ENCODE measurements at regions not wholly inside any gene's neighbourhood (a gene's known extent, or its start where the extent isn't known, plus 50 kb on each side); places are given as distances from the start of the nearest gene placed in this dataset.

- H3K9me3 Mint-ChIP-seq: peaks cover 0 to 2% of the 10 kb centered on the region in 2 experiments; a peak in 2 of 5 replicates
- H3K36me3 Mint-ChIP-seq (ENCODE audit: insufficient read depth in 1 of 3, low read depth in 3 of 3): peaks cover 0 to 3% (median 0%) of the 10 kb centered on the region in 3 experiments; a peak in 1 of 7 replicates
- H3K27me3 ChIP-seq (ENCODE audit: insufficient read depth, low read length): no peaks in the 10 kb centered on the region
- H4K20me1 ChIP-seq (ENCODE audit: control insufficient read depth, insufficient read depth, insufficient read length): no peaks in the 10 kb centered on the region
- H2BK20ac ChIP-seq (ENCODE audit: low read depth, low read length, poor library complexity, severe bottlenecking): no peak overlapping the region
- no peak overlapping the region for H3K14ac ChIP-seq (ENCODE audit: insufficient read depth, low read length)
- H3T11ph ChIP-seq (ENCODE audit: low read length): no peak overlapping the region
- H3K4ac ChIP-seq (ENCODE audit: low read depth, low read length): no peak overlapping the region
- no peak overlapping the region for H3K27ac Mint-ChIP-seq
- H2BK5ac ChIP-seq (ENCODE audit: insufficient read length, low read length): no peak overlapping the region
- H4K5ac ChIP-seq (ENCODE audit: insufficient read length, low read depth, low read length): no peak overlapping the region
- H3K4me1 ChIP-seq (ENCODE audit: insufficient read depth, low read length): peaks cover 4% of the 10 kb centered on the region; the same call in 1 of the 2 replicates
- H3K79me2 ChIP-seq (ENCODE audit: insufficient read depth, low read length): no peaks in the 10 kb centered on the region
- H4K8ac ChIP-seq (replicated peaks; ENCODE audit: insufficient read length, low read depth, low read length): no peak overlapping the region
- H2BK120ac ChIP-seq (ENCODE audit: low read depth, low read length, poor library complexity, severe bottlenecking): no peak overlapping the region
- H3K27me3 Mint-ChIP-seq (ENCODE audit: low read depth): no peaks in the 10 kb centered on the region
- no peak overlapping the region for H3K23ac ChIP-seq (ENCODE audit: insufficient read length, low read depth, low read length)
- H3K79me1 ChIP-seq (ENCODE audit: insufficient read depth, low read depth, low read length, poor library complexity, severe bottlenecking): no peaks in the 10 kb centered on the region
- no peak overlapping the region for H2BK15ac ChIP-seq (ENCODE audit: low read depth, low read length)
- DNase-seq: no peak
- no peak overlapping the region for H2BK12ac ChIP-seq (ENCODE audit: insufficient read length, low read depth, low read length)
- no peak overlapping the region for H4K91ac ChIP-seq (ENCODE audit: insufficient read length, low read depth, low read length)
- H2AK5ac ChIP-seq (ENCODE audit: insufficient read length, low read length): no peak overlapping the region
- H2AFZ ChIP-seq (ENCODE audit: low read length): no peak overlapping the region
- no CpG with 5 or more reads among the region's 1 CpG for WGBS (ENCODE audit: extremely low coverage, insufficient read length, low lambda C conversion rate)
- no peak overlapping the region for H3K9ac ChIP-seq (ENCODE audit: extremely low read depth, insufficient read length, low read length)
- H3K56ac ChIP-seq (ENCODE audit: insufficient read length, low read depth, low read length): no peak overlapping the region
- no peak overlapping the region for H3K4me3 Mint-ChIP-seq
- H3K27ac ChIP-seq (ENCODE audit: insufficient read length, low read depth, low read length): no peak overlapping the region
- peaks cover 16 to 21% of the 10 kb centered on the region in 2 experiments for H3K4me1 Mint-ChIP-seq
- no peak overlapping the region for H3K4me2 ChIP-seq (ENCODE audit: insufficient read depth, insufficient read length, low read length)
- H3K9me3 ChIP-seq (ENCODE audit: control insufficient read depth, low read depth, low read length): no peaks in the 10 kb centered on the region
- no peak overlapping the region for H3K18ac ChIP-seq (ENCODE audit: insufficient read length, low read depth, low read length)
- no peaks in the 10 kb centered on the region for H3K23me2 ChIP-seq (ENCODE audit: insufficient read length, low read depth, low read length, poor library complexity, severe bottlenecking)
- TF ChIP-seq CTCF (conservative IDR thresholded peaks at IDR 0.05): no peak
Observed at GRCh38 chr2:14223576-14223975, 408.9 kb upstream of the LRATD1 start.
